H9 (cell line): ENCODE measurements at regions not wholly inside any gene's neighbourhood (a gene's known extent, or its start where the extent isn't known, plus 50 kb on each side); places are given as distances from the start of the nearest gene placed in this dataset.

Source experiments
- DNase-seq: peaks from one replicate; pipeline ENCODE4 v3.0.0-alpha.2; 2017
- H2AFZ ChIP-seq: one replicate; pipeline ENCODE4 v1.6.1; 2013; ENCODE audit warnings: mild to moderate bottlenecking, low read length, control low read depth, moderate library complexity
- H2AK5ac ChIP-seq: 2 replicates; pipeline ENCODE4 v1.6.1; 2013; ENCODE audit warnings: low read length, control low read depth, mixed read lengths; ENCODE audit not compliant: insufficient read length
- H2BK120ac ChIP-seq: one replicate; pipeline ENCODE4 v1.6.1; 2013; ENCODE audit warnings: low read depth, mild to moderate bottlenecking, low read length, control low read depth, inconsistent platforms; ENCODE audit not compliant: poor library complexity, severe bottlenecking
- H2BK12ac ChIP-seq: 2 replicates; pipeline ENCODE4 v1.6.1; 2013; ENCODE audit warnings: low read length, control low read depth, mixed read lengths, low read depth; ENCODE audit not compliant: insufficient read length
- H2BK15ac ChIP-seq: 2 replicates; pipeline ENCODE4 v1.6.1; 2013; ENCODE audit warnings: low read depth, low read length, control low read depth
- H2BK20ac ChIP-seq: one replicate; pipeline ENCODE4 v1.6.1; 2013; ENCODE audit warnings: low read depth, mild to moderate bottlenecking, low read length, control low read depth, inconsistent platforms; ENCODE audit not compliant: poor library complexity, severe bottlenecking
- H2BK5ac ChIP-seq: 2 replicates; pipeline ENCODE4 v1.6.1; 2013; ENCODE audit warnings: low read length, control low read depth, mixed read lengths; ENCODE audit not compliant: insufficient read length
- H3K14ac ChIP-seq: 2 replicates; pipeline ENCODE4 v1.6.1; 2013; ENCODE audit warnings: low read length, control low read depth; ENCODE audit not compliant: insufficient read depth
- H3K18ac ChIP-seq: 2 replicates; pipeline ENCODE4 v1.6.1; 2013; ENCODE audit warnings: low read depth, mild to moderate bottlenecking, mixed read lengths, low read length, control low read depth; ENCODE audit not compliant: insufficient read length
- H3K23ac ChIP-seq: 2 replicates; pipeline ENCODE4 v1.6.1; 2013; ENCODE audit warnings: low read length, control low read depth, mixed read lengths, low read depth; ENCODE audit not compliant: insufficient read length
- H3K23me2 ChIP-seq: 2 replicates; pipeline ENCODE4 v1.6.1; 2013; ENCODE audit warnings: low read depth, mild to moderate bottlenecking, mixed read lengths, low read length, control low read depth; ENCODE audit not compliant: insufficient read length, poor library complexity, severe bottlenecking
- H3K27ac ChIP-seq: 2 replicates; pipeline ENCODE4 v1.5.1; 2013; ENCODE audit warnings: low read length, control low read depth, mixed read lengths, low read depth; ENCODE audit not compliant: insufficient read length
- H3K27me3 ChIP-seq: 2 replicates; pipeline ENCODE4 v1.6.1; 2013; ENCODE audit warnings: low read length, control low read depth, inconsistent platforms; ENCODE audit not compliant: insufficient read depth
- H3K4ac ChIP-seq: 2 replicates; pipeline ENCODE4 v1.6.1; 2013; ENCODE audit warnings: low read depth, mild to moderate bottlenecking, control low read depth, inconsistent platforms, low read length, moderate library complexity
- H3K4me1 ChIP-seq: 2 replicates; pipeline ENCODE4 v1.6.1; 2013; ENCODE audit warnings: low read length, control low read depth, inconsistent platforms; ENCODE audit not compliant: insufficient read depth
- H3K4me2 ChIP-seq: 2 replicates; pipeline ENCODE4 v1.6.1; 2013; ENCODE audit warnings: low read length, control low read depth, mixed read lengths; ENCODE audit not compliant: insufficient read length, insufficient read depth
- H3K56ac ChIP-seq: 2 replicates; pipeline ENCODE4 v1.6.1; 2013; ENCODE audit warnings: low read depth, mild to moderate bottlenecking, mixed read lengths, low read length, control low read depth; ENCODE audit not compliant: insufficient read length
- H3K79me1 ChIP-seq: 2 replicates; pipeline ENCODE4 v1.6.1; 2013; ENCODE audit warnings: low read depth, mild to moderate bottlenecking, moderate library complexity, low read length, control low read depth, inconsistent platforms; ENCODE audit not compliant: insufficient read depth, poor library complexity, severe bottlenecking
- H3K79me2 ChIP-seq: 2 replicates; pipeline ENCODE4 v1.6.1; 2013; ENCODE audit warnings: low read length, control low read depth, inconsistent platforms; ENCODE audit not compliant: insufficient read depth
- H3K9ac ChIP-seq: 2 replicates; pipeline ENCODE4 v1.6.1; 2013; ENCODE audit warnings: low read length, control low read depth, mixed read lengths; ENCODE audit not compliant: insufficient read length; ENCODE audit errors: extremely low read depth
- H3K9me3 ChIP-seq: one replicate; pipeline ENCODE4 v1.6.1; 2013; ENCODE audit warnings: low read depth, low read length, inconsistent platforms; ENCODE audit not compliant: control insufficient read depth
- H3T11ph ChIP-seq: one replicate; pipeline ENCODE4 v1.6.1; 2013; ENCODE audit warnings: mild to moderate bottlenecking, low read length, control low read depth, inconsistent platforms
- H4K20me1 ChIP-seq: one replicate; pipeline ENCODE4 v1.6.1; 2013; ENCODE audit not compliant: control insufficient read depth, insufficient read length, insufficient read depth
- H4K5ac ChIP-seq: 2 replicates; pipeline ENCODE4 v1.6.1; 2013; ENCODE audit warnings: low read depth, mild to moderate bottlenecking, mixed read lengths, low read length, control low read depth; ENCODE audit not compliant: insufficient read length
- H4K8ac ChIP-seq: replicated peaks from 2 replicates; pipeline ENCODE4 v1.6.1; 2013; ENCODE audit warnings: low read length, control low read depth, mixed read lengths, low read depth; ENCODE audit not compliant: insufficient read length
- H4K91ac ChIP-seq: 2 replicates; pipeline ENCODE4 v1.6.1; 2013; ENCODE audit warnings: low read depth, mild to moderate bottlenecking, moderate library complexity, mixed read lengths, low read length, control low read depth; ENCODE audit not compliant: insufficient read length
- H3K27ac Mint-ChIP-seq, 3 experiments: 2 replicates in 2 of 3; 3 replicates in 1 of 3; pipeline ENCODE4 v1.8.0; 2020 to 2021; ENCODE audit warnings: mixed read lengths in 3 of 3, mild to moderate bottlenecking in 1 of 3, moderate library complexity in 1 of 3
- H3K27me3 Mint-ChIP-seq: 2 replicates; pipeline ENCODE4 v1.8.0; 2021; ENCODE audit warnings: low read depth, mild to moderate bottlenecking, moderate library complexity, mixed read lengths
- H3K36me3 Mint-ChIP-seq, 3 experiments: 2 replicates in 2 of 3; 3 replicates in 1 of 3; pipeline ENCODE4 v1.8.0; 2020 to 2021; ENCODE audit warnings: low read depth in 3 of 3, mixed read lengths in 3 of 3; ENCODE audit not compliant: insufficient read depth in 1 of 3
- H3K4me1 Mint-ChIP-seq, 2 experiments: 2 replicates each; pipeline ENCODE4 v1.8.0; 2020; ENCODE audit warnings: mixed read lengths in 2 of 2
- H3K4me3 Mint-ChIP-seq, 2 experiments: 2 replicates in 1 of 2; 3 replicates in 1 of 2; pipeline ENCODE4 v1.8.0; 2020 to 2021; ENCODE audit warnings: mild to moderate bottlenecking in 2 of 2, mixed read lengths in 2 of 2, moderate library complexity in 1 of 2
- H3K9me3 Mint-ChIP-seq, 2 experiments: 2 replicates in 1 of 2; 3 replicates in 1 of 2; pipeline ENCODE4 v1.8.0; 2020; ENCODE audit warnings: mild to moderate bottlenecking in 2 of 2, mixed read lengths in 2 of 2, moderate library complexity in 1 of 2
- TF ChIP-seq, protein P1 (sequence below): fragments of 200-600 bp; sonication (generic); conservative IDR thresholded peaks from 3 replicates; pipeline ENCODE4 v1.8.0; 2021; ENCODE audit warnings: antibody characterized with exemption, mild to moderate bottlenecking

DNA sequence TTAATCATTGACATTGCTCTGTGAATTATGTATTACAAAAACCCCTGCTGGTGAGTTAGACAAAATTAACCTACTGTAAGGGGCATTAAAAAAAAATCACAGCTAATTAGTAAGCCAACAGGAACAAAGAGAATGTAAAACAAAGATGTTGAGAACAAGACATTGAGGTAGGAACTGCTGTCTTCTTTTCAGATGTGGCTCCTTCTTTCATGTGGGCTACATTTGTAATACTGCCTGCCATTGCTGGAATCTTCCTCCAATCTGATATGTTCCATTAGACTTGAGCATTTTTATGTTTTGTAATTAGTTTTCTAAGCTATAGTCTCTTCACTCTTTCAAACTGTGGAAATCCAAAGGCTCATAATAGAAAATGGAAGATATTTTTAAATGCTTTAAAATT, 353.0 kb downstream of the ADGRL2 start:
- H3K79me1 ChIP-seq = no peaks in the 10 kb centered on the region
- no peak overlapping the region for H3T11ph ChIP-seq
- no peak overlapping the region for H4K91ac ChIP-seq
- Mint-ChIP-seq H3K27me3 (no peaks in the 10 kb centered on the region), H3K9me3 (no peaks in the 10 kb centered on the region), H3K27ac (no peak overlapping the region), H3K4me1 (peaks cover 20 to 21% of the 10 kb centered on the region in 2 experiments), H3K36me3 (no peaks in the 10 kb centered on the region), H3K4me3 (no peak overlapping the region)
- no peak overlapping the region for H3K18ac ChIP-seq
- H2BK15ac ChIP-seq = no peak overlapping the region
- H2AK5ac ChIP-seq = no peak overlapping the region
- H3K23me2 ChIP-seq = no peaks in the 10 kb centered on the region
- H3K4ac ChIP-seq = no peak overlapping the region
- H2BK12ac ChIP-seq = no peak overlapping the region
- no peaks in the 10 kb centered on the region for H4K20me1 ChIP-seq
- no peak overlapping the region for H3K27ac ChIP-seq
- H2BK120ac ChIP-seq = no peak overlapping the region
- H3K4me1 ChIP-seq = no peaks in the 10 kb centered on the region; the same call in 1 of the 2 replicates
- H4K8ac ChIP-seq = no peak overlapping the region
- no peak overlapping the region for H2BK20ac ChIP-seq
- H3K4me2 ChIP-seq = no peak overlapping the region
- H3K23ac ChIP-seq = no peak overlapping the region
- H2BK5ac ChIP-seq = no peak overlapping the region
- no peak overlapping the region for H2AFZ ChIP-seq
- H3K14ac ChIP-seq = no peak overlapping the region
- H3K9me3 ChIP-seq = no peaks in the 10 kb centered on the region
- no peaks in the 10 kb centered on the region; the same call in 1 of the 2 replicates for H3K27me3 ChIP-seq
- TF ChIP-seq, protein P1, sequence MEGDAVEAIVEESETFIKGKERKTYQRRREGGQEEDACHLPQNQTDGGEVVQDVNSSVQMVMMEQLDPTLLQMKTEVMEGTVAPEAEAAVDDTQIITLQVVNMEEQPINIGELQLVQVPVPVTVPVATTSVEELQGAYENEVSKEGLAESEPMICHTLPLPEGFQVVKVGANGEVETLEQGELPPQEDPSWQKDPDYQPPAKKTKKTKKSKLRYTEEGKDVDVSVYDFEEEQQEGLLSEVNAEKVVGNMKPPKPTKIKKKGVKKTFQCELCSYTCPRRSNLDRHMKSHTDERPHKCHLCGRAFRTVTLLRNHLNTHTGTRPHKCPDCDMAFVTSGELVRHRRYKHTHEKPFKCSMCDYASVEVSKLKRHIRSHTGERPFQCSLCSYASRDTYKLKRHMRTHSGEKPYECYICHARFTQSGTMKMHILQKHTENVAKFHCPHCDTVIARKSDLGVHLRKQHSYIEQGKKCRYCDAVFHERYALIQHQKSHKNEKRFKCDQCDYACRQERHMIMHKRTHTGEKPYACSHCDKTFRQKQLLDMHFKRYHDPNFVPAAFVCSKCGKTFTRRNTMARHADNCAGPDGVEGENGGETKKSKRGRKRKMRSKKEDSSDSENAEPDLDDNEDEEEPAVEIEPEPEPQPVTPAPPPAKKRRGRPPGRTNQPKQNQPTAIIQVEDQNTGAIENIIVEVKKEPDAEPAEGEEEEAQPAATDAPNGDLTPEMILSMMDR = no peak
- no peak overlapping the region for H3K56ac ChIP-seq
- H3K79me2 ChIP-seq = no peaks in the 10 kb centered on the region
- no peak overlapping the region for H4K5ac ChIP-seq
- no peak for DNase-seq
- H3K9ac ChIP-seq = no peak overlapping the region
